GM06990 (cell line): ENCODE measurements at regions not wholly inside any gene's neighbourhood (a gene's known extent, or its start where the extent isn't known, plus 50 kb on each side); places are given as distances from the start of the nearest gene placed in this dataset.

ENCODE experiments used
- DNase-seq: peaks from one replicate; pipeline ENCODE4 v3.0.0-alpha.2; 2011; ENCODE audit not compliant: insufficient read length; ENCODE audit errors: extremely low read depth
- H3K27me3 ChIP-seq: replicated peaks from 2 replicates; pipeline ENCODE4 v1.6.0; 2011; ENCODE audit warnings: low read length; ENCODE audit not compliant: control insufficient read depth, insufficient read depth
- H3K36me3 ChIP-seq: 2 replicates; pipeline ENCODE4 v1.5.1; 2011; ENCODE audit warnings: low read length; ENCODE audit not compliant: control insufficient read depth, insufficient read depth
- H3K4me3 ChIP-seq: replicated peaks from 2 replicates; pipeline ENCODE4 v1.5.1; 2011; ENCODE audit warnings: low read depth, mild to moderate bottlenecking, control low read depth, low read length
- CTCF ChIP-seq: IDR thresholded peaks from 2 replicates; pipeline ENCODE4 v1.5.1; 2011; ENCODE audit warnings: low read length, control low read depth, mild to moderate bottlenecking, inconsistent platforms; ENCODE audit not compliant: insufficient read depth, poor library complexity, severe bottlenecking

- no peak for TF ChIP-seq CTCF
- Histone ChIP-seq H3K27me3 (no peaks in the 10 kb centered on the region), H3K4me3 (no peak overlapping the region), H3K36me3 (no peaks in the 10 kb centered on the region; the same call in 1 of the 2 replicates)
- DNase-seq, result no peak
These were observed 50.5 kb upstream of the DST start for GRCh38 chr6:56693246-56693607.

- Histone ChIP-seq H3K36me3 (no peaks in the 10 kb centered on the region; the same call in 1 of the 2 replicates), H3K4me3 (no peak overlapping the region), H3K27me3 (no peaks in the 10 kb centered on the region)
- TF ChIP-seq CTCF, result no peak
- DNase-seq, result no peak
These were observed 50.0 kb upstream of the DST start for GRCh38 chr6:56692523-56693245.
